NOMO-1 (cell line): ENCODE measurements at regions not wholly inside any gene's neighbourhood (a gene's known extent, or its start where the extent isn't known, plus 50 kb on each side); places are given as distances from the start of the nearest gene placed in this dataset.
"Not testable (repeated sequence)": the region's sequence is repeated elsewhere in the genome, so short reads cannot be mapped to it uniquely, and the experiment has no call there.

Experiments
- DNase-seq, 2 experiments: peaks; one replicate each; lab custom pipeline; 2025; ENCODE audit not compliant: unreplicated experiment in 2 of 2; lab: John Stamatoyannopoulos, UW

GRCh38 chr14:55968741-55969140 lies 149.5 kb upstream of the PELI2 start:
- no peak for DNase-seq

- DNase-seq: no peak
Observed at GRCh38 chr14:55973285-55973800, 144.9 kb upstream of the PELI2 start.

DNA sequence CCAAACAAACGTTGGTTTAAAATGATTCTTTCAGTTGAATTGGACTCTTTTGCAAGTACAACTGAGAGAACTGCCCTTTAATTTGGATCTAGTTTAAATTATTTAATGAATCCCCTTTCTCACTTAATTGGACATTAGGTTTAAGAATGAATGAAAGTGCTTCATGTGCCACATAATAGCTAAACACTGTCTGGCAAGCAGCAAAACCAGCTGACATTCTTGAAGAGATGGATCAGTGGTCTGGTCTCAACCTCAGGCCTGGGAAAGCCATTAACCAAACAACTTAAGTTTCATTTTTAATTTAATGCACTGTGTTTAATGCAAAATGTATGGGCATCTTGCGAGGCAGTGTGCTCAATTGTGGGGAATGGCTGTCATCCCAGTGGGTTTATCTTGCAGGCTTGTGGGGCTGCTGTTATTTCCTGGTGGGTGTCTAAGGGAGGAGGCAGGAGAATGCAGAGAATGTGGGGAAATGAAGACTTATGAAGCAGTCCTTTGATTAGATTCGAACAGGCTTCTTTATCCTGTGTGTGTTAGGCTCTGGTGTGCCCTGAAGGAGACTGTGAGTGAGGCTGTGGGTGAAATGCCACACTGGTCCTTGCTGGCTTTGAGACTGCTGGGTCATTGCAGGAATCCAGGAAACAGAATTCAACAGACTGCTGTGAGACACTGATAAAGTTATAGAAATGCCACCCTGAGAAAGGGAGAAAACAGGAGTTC lies 144.1 kb upstream of the PELI2 start:
- DNase-seq: no peak

- no peak for DNase-seq
Observed at GRCh38 chr14:55975281-55975910, 142.8 kb upstream of the PELI2 start.

DNA sequence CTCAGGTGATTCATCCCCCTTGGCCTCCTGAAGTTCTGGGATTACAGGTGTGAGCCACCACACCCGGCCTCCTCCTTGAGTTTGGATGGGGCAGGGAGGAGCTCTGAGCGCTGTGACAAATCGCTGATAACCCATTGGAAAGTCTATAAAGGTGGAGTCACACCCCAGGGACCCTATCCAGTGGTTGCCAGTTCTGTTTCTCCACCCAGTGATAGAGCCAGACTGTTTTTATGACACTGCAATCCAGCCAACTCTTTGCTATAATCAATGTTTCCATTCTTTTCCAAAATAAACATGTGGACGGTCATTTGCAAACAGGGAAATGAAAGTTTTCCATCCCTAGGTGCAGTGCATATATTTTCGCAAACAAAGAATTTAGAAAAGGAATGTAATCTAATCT lies 142.0 kb upstream of the PELI2 start:
- no peak for DNase-seq

DNA sequence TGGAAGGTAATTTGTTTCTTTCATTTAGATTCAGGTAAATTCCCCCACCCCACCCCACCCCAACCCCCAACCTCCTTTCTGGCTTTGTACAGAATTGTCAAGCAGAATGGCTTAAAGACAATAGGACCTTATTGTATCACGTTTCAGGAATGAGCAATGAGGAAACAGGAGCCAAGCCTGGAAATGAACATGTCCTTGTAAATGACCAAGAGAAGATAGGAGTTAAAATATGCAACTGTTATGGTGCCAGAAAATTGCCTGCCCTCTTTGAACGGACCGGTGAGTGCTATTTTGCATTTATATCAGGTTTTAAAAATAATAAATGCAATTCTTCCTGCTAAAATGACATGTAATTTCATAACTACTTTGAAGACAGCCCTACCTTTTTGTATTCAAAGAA lies 141.6 kb upstream of the PELI2 start:
- no peak for DNase-seq

- no peak for DNase-seq
Observed at GRCh38 chr14:55977392-55978150, 140.6 kb upstream of the PELI2 start.

DNA sequence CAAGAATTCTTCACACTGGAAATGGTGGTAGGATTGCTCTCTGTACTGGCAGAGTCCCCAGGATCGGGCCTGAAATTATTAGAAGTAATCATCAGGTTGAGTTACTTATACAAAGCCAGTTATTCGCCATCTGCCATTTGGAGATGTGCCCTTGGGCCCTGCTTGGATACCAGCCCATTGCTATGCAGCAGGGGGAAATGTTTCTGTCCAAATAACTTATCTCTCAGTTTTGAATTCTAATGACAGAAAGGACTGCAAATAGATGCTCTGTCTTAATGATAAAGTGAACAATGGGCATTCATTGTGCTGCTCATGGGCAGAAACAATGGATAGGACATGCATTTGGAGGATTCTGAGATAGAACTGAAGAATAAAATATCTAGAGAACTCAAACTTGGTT lies 139.1 kb upstream of the PELI2 start:
- DNase-seq: no peak

GRCh38 chr14:55979781-55980180 lies 138.4 kb upstream of the PELI2 start:
- no peak for DNase-seq

- DNase-seq: no peak
Observed at GRCh38 chr14:55980970-55981369, 137.2 kb upstream of the PELI2 start.

DNA sequence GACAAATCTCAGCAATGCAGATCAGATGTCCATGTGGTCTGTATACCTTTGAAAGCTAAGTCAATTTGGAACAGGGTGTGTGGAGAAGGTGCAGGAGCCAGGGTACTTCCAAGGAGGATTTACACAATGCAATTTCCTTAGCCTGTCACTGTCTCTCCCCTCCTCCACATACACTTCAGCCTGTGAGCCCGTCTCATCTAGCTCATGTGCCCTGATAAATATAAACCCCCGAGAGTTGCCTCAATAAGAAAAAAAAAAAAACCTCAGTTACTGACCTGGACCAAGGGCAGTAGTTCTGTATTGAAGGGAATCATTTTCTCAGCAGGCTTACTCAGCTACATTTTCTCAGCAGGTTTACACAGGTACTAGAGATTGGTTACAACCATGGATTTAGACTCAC lies 132.1 kb upstream of the PELI2 start:
- no peak for DNase-seq

GRCh38 chr14:56000846-56001245 lies 117.4 kb upstream of the PELI2 start:
- DNase-seq: no peak

DNA sequence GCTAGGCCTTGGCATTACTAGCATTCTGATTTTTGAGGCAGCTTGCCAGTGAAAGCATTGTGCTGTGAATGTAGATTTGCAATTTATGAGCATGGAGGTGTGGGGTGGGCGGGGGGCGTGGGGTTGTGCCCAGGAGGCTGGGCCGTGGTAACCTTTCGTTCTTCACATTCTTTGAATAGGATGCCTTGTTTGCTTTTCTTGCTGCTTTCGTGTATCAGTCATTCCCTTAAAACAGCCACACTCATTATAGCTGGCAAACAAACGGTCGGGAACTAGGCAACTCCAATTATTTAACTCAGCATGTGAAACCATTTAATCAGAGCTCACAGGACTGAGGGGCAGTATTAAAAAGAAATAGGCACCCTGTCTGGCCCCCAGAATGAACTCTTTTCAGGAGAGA lies 115.9 kb upstream of the PELI2 start:
- DNase-seq: no peak

- no peak for DNase-seq
Observed at GRCh38 chr14:56002876-56003625, 115.2 kb upstream of the PELI2 start.

GRCh38 chr14:56004323-56004722 lies 113.9 kb upstream of the PELI2 start:
- no peak for DNase-seq

DNA sequence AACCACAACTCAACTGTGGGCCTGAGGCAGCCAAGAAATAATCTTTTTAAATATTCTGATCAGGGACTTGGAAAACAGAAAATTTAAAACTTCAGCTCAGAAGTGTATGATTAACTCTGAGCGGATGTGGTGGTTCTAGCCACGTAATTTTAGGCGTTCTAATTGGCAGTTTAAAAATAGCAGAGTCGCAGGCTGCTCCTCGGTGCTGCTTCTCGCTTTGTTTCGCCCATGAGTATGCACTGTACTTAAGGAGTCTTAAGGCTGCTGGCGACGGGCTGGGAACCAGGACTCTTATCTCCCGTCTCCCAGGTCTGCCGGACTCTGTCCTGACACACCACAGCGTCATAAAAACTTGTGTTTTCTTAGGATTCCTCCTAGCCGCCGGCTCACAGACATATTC lies 113.4 kb upstream of the PELI2 start:
- DNase-seq: peak; percentile 72 to 82

GRCh38 chr14:56005191-56006053 lies 112.8 kb upstream of the PELI2 start:
- peak in 1 of 2 experiments; percentile 35 for DNase-seq

GRCh38 chr14:56007491-56007890 lies 110.7 kb upstream of the PELI2 start:
- not testable (repeated sequence) for DNase-seq

DNA sequence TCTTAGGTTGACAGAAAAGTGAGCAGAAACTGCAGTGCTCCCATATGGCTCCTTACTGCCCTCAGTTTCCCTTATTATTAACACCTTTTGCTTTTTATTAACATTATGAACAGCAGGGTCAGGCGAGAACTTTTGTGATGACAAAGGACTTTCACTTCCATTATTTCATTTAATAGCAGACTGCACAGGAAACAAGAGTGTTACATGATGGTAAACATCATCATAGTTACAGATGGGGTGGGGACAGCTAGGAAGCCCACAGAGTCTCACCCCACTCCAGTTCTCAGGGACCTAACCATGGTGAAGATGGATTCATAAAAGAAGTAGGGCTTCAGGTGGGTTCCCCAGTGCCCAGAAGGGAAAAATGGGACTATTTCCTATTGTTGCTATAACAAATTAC lies 110.1 kb upstream of the PELI2 start:
- peak; percentile 38 to 67 for DNase-seq

DNA sequence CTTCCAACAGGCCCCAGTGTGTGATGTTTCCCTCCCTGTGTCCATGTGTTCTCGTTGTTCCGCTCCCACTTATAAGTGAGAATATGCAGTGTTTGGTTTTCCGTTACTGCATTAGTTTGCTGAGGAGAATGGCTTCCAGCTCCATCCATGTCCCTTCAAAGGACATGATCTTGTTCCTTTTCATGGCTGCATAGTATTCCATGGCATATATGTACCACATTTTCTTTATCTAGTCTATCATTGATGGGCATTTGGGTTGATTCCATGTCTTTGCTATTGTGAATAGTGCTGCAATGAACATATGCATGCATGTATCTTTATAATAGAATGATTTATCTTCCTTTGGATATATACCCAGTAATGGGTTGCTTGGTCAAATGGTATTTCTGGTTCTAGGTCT lies 109.5 kb upstream of the PELI2 start:
- not testable (repeated sequence) for DNase-seq
